Right lung (tissue), 2 donors: ENCODE measurements at regions not wholly inside any gene's neighbourhood (a gene's known extent, or its start where the extent isn't known, plus 50 kb on each side); places are given as distances from the start of the nearest gene placed in this dataset.

Experiments used
- DNase-seq, 2 donors: peaks; one replicate each; pipeline ENCODE4 v3.0.0-alpha.2; 2013

DNA sequence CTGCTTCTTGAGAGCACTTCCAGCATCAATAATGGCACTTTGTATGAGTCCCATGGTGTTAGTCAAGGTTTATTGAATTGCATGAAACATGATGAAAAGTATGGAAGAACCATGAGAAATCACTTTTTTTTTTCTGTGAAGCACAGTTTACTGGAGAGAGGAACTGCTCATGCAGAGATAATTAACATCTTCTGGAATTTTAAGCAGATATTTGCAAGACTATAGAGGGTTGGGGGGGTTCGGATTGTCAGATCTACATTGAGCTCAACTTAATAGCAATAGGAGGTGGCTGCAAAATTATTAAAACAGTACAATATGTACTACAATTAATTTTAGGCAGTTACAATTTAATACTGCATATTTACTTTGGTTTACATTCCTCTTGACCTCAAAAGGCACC, 204.4 kb upstream of the CDH10 start:
- no peak for DNase-seq

DNA sequence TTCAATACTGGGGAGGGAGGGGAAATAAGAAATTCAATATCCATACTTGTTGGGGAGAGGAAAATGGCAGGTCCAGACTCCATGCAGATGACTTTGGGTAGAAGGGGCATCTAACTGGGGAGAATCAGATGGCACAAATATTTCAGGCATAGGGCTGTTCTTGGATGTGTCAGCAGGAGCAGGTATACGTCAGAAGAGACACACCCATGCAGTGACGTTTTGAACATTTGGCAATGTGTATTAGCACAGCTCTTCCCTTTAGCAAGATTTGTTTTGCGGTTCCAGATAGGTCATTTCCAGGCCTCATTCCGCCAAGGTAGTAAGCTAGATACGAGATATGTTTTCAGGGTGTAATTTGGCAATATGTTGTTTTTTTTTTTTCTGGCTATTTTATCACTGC, 187.2 kb upstream of the CDH10 start:
- no peak for DNase-seq

DNA sequence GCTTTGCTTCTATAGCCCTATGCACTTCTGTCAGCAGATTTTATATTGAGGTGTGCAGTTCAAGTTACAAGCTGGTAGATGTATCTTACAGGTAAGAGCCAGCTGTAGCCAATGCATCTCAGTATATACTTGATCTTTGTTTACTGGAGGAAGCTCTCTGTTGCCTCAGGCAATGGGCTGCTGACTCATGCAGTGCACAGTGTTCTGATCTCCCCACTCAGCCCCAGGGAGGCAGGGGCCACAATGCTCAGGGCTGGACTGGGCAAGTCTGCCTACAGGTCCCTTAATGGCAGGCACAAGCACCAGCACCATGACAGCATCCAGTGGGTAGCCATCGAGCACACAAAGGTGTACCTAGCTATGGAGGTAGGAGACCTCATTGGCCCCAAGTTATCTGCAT, 178.8 kb upstream of the CDH10 start:
- no peak for DNase-seq

DNA sequence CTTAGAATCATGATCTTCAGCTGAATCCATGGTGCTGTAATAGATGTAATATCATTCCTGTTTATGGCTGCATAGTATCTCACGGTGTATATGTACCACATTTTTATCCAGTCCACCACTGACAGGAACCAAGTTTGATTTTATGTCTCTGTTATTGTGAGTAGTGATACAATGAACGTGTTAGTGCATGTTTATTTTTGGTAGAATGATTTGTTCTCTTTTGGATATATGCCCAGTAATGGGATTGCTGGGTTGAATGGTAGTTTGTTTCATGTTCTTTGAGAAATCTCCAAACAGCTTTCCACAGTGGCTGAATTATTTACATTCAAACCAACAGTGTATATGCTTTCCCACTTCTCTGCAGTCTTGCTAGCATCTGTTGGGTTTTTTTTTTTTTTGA, 175.1 kb upstream of the CDH10 start:
- DNase-seq = no peak

DNA sequence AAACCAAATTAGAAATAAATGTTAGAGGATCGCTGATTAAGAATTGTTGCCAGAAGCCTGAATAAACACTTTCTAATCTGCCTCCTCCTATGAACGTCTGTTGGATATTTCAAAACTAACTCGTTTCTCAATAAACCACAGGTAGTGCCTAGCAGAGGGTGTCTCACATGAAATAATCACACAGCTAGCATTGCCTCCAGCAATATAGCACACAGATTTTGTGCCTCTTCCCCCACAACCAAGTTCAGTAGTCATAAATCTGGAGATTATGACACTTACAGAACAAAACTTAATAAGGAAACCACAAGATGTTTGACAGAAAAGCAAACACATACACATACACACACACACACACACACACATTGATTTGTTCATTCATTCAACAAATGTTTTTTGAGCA, 173.2 kb upstream of the CDH10 start:
- DNase-seq = no peak

DNA sequence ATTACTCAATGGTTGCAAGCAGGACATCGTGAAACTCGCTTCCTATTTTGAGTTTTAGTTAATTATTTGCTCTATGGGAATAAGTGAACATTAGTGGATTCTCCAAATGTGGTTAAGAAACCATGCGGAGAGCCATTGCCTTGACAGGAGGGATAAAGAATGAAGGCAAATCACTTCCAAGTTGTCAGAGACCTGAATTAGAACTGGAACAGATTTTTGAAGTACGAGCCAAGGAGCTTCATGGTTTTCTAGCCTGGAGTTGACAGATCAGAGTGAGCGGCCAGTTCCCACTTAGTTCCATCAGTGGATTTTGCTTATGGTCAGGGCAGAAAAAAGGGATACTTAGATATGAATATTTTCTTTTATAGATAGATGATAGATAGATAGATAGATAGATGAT, 171.4 kb upstream of the CDH10 start:
- DNase-seq = no peak

DNA sequence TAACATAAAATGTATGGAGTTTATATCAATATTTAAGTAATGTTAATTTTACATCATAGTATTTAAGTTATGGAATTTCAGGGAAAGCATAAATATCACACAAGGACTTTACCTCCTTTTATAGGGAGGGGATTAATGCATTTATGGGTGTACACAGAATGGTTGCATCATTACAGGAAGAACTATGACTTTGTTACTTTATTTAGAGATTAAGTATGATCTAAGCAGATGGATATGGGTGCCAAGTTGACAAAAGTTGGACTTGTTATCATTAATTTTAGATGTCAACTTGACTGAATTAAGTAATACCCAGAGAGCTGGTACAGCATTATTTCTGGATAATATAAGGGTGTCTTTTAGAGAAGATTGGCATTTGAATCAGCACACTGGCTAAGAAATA, 160.5 kb upstream of the CDH10 start:
- no peak for DNase-seq

DNA sequence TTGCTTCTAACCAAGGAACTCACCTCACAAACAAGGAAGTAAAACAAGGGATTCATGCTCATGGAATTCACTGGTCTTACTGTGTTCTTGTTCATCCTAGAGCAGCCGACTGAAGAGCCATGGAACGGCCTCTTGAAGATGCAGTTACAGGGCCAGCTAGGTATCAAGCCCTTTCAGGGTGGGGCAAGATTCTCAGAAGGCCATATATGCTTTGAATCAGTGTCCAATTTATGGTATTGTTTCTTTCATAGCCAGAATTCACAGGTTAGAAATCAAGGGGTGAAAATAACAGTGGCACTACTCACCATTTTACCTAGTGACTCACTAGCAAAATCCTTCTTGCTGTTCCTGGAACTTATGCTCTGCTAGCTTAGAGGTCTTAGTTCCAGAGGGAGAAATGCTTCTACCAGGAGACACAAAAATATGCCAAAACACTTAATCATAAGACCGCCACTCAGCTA, 159.5 kb upstream of the CDH10 start:
- DNase-seq = no peak

DNA sequence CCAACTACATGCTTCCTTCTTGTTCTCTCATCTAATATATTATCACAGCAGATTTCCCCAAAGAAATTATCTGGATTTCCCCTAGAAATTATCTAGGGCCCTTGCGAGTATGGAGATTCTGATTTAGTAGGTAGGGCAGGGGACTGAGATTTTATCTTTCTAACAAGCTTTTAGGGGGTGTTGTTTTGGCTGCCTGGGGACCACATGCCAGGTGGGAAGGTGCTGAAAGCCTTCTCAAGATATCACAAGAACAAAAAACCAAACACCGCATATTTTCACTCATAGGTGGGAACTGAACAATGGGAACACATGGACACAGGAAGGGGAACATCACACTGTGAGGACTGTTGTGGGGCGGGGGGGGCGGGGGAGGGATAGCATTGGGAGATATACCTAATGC, 146.5 kb upstream of the CDH10 start:
- no peak for DNase-seq

DNA sequence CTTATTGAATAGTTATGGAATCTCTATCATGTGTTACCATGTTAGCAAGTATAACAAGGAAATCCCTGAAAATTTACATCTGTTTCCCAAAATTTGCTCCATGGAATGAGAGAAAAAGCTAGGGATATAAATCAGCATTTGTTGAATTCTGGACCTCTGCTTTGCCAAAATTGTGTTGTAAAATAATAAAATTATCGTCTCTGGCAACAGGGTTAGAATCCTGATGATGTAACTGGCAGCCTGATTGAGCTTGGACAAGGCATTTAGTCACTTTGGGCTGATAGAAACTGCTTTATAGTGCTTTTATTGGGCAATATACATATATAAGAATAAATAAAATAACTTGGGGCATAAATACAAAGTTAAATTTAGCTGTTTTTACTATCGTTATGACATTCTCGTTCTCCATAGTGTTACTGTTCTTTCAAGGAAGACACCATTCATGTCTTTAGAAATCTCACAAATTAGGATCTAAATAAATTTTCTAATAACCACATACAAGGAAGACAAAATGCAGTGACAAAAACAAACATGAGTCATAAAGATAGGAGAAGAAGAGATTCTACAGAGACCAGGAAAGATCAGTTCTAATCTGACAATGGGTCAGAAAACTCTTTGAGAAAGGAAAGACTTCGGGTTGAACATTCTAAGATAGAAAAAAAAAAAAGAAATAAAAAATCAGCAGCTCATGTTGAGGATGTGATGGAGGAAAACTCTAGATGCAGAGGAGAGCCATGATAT, 145.0 kb upstream of the CDH10 start:
- DNase-seq = no peak

DNA sequence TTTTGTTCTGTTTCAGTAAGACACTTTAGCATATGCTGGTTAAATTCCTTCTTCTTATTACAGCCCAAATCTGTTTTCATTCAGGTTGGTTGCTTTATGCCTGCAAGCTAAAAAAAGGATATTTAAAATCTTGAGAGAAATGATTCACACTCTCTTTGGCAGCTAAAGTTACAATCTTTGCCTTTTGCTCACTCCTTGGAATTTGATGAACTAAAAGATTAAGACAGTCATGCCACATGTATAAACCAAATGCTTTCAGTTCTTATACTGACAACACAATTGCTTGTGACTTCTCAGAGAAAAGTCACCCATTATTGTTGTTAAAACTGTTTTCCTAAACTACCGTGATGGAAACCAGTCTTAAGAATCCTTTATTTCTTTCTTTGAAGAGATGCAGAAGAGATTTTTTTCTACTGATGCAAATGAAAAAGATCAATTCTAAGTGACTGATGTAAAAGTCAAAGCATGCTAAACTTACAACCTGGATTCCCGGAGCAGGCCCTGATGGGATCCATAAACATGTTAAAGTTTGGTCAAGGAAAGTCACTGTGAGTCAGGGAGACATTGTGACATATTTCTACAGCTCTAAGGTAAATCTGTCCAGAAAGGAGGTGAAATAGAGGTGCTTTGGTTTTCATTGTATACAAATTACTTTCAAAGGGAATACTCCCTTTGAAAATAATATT, 144.2 kb upstream of the CDH10 start:
- DNase-seq = no peak

DNA sequence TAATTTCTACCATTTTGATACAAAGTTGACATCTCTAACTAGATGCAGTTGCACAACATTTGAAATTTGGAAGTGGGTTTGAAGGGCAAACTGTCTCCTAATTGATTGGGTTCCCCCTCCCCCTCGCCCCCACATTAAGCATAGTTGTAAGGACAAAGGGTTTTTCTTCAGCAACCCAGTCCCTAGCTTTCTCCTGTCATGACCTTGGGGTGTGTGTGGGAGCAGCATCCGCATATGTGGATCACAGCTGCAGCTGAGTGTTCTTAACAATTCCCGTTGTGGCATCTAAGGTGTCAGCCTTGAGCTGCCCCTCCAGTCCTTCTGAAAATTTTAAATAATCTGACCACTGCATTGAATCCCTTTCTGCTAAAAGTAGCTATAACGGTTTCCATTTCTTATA, 141.3 kb upstream of the CDH10 start:
- no peak for DNase-seq

DNA sequence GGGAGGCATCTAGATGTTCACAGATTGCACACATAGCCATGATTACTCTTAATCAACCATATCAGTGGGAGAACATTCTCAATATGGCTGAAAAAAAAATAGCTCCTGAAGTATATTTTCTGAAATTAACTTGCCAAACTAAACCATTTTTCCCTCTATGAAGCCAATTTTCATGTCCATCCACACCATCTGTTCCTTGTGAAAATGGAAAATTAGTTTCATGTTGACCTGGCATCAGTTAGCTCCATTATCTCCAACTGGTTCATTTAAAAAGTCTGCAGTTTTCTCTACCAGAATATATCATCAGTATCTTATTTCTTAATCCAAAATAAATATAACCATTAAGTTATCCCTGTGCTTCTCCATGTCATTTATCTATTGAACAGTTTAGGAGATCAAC, 138.8 kb upstream of the CDH10 start:
- no peak for DNase-seq

DNA sequence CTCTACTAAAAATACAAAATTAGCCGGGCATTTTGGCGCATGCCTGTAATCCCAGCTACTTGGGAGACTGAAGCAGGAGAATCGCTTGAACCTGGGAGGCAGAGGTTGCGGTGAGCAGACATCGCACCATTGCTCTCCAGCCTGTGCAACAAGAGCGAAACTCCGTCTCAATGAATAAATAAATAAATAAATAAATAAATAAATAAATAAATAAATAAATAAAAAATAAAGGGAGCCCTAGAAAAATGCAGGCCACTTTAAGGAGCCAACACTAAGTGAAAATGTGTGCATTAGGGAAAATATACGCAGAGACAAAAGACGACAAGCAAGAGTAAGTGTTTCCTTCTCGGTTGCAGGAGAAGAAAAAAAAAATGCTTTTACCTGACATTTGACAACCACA, 132.6 kb upstream of the CDH10 start:
- DNase-seq = no peak

DNA sequence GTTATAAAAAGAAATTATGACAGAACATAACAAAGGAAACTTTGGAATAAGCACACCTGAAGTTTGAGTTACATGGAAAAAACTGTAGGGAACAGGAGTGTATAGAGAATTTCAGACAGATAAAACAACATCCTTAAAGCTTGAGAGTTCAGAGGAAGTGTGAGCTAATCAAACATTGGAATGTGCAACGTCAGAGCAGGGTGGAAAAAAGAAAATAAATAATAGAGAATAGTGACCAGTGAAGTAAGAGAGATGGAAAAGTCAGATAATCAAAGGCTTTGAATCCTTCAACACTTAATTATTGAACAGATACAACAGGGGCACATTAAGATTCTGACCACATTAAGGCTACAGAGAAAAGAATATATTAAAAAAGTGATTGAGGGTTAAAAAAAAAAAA, 128.5 kb upstream of the CDH10 start:
- no peak for DNase-seq

DNA sequence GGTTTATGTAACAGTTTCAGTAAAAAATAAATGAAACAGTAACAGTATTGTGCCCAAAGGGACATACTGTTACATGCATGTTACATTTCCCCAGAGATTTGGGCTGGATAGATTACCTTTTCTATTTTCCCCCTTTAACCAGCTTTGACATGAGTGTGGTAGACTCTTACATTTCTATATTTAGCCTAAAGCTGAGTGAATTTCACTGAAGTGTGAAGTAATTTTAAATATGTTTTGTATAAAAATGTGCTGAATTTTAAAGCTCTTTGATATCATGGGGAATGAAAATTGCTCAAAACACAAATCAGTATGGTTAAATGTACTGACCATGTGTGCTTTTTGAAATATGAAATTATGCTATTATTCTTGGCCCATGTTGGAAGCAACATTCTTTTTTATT, 122.3 kb upstream of the CDH10 start:
- no peak for DNase-seq

DNA sequence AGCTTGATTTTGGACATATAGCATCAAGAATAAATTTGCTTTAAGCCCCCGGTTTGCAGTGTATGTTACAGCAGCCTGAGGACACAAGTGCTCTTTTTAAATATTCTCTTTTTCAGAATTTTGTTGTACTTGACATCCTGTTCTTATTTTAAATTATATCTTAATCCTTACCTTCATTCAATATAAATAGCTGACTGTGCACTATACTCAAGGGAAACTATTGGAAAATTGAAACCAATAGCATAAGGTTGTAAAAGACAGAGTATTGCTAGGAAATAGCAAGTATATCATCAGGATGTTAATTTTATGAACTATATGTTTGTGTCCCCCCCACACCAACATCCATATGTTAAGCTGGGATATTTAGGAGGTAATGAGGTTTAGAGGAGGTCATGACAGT, 120.4 kb upstream of the CDH10 start:
- no peak for DNase-seq

DNA sequence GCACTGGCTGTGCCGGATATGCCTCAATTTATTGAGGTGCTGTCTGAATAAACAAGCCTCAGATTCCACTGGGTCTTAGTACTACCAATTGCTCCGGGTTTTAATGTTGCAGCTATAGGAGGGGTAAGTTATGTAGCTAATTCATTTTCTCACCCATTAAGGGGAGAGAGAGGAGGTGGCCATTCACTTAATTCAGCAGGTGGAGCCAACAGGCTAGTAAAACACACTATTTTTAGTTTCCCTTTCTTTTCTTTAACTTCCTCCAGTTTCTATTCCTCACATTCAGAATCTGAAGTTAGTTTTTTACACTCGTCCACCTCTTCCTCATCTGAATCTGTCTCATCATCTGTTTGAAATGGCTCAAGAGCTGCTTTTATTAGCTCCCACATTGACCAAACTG, 105.6 kb upstream of the CDH10 start:
- DNase-seq = no peak

DNA sequence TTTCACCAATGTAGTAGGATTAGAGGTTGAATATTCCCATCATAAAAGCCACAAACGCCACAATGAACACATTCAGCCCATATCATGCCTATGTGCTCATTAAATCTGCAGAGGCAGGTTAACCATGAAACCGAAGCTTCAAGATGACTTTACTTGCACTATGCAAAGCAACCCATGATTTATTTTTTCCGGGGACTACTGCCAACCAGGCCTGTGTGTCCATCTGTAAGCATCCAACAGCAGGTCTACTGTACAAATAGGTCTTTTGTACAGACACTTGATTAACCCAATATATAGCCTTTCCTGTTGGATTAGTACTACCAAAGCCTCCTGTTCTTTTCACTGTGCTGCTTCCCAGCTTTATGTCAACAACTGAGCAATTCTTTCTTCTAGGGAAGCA, 104.9 kb upstream of the CDH10 start:
- no peak for DNase-seq

DNA sequence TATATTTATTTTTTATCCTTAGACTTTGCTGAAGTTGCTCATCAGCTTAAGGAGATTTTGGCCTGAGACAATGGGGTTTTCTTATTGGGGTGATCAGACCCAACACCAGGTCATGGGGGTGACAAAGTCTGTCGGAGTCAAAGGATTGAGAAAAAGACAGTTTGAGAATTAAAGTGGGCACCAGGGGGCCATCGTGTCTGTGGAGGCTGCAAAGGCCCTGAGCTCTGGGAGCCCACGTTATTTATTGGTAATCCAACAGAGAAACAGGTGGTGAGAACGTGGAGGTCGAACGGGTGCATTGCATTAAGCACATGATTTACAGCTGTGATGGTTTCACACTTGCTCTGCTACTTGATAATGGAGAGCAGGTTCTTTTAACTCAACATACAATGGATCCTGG, 102.5 kb upstream of the CDH10 start:
- DNase-seq = no peak

DNA sequence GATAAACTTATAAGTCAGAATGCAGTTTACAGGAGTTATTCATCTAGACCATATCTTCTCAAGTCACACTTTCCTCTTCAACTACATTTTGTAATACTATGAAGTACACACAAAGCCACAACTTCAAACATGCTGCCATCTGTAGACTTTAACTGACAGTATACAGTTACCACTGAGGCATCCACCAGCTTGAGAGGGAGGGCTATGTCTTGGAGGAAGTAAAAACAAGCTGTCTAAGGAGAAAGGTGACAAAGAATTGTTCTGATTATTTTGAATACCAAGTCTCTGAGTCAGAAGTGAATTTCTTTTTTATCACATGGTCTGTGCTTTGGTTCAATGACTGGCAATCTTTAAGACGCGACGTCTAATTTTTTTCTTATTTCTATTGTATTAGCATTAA, 97.6 kb upstream of the CDH10 start:
- DNase-seq = no peak

DNA sequence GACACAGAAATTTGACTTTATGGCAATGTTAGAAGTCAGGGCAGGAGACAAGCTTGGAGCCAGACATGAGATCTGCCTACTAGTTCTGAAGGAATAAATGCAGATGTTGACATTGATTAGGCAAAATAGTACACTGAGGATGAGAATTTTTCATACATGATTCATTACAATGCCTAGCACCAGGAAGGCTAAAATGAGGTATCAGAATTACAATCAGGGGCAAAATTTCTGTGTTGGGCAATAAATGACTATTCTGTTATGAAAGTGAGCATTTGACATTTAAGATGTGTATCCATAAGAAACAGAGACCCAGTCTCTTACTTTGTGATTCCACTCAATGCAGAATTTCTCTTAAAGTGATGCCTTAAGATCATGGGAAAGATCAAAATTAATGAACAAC, 92.4 kb upstream of the CDH10 start:
- DNase-seq = no peak

DNA sequence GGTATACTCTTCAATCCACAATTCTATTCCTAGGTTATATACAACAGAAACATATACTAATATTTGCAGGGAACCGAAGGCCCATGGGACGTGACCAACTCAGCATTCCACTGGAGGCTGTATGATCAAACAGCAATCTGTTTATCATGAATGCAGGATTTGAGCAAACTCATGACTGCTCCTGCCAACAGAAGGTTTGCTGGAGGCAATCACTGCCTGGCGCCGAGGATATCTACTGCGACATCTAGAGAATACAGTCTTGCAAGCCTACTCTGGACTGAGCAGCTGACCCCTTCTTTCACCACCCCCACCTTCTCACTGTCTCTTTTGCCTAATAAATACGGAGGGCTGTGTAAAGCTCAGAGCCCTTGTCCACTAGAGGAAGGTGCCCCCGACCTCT, 90.5 kb upstream of the CDH10 start:
- DNase-seq = no peak

DNA sequence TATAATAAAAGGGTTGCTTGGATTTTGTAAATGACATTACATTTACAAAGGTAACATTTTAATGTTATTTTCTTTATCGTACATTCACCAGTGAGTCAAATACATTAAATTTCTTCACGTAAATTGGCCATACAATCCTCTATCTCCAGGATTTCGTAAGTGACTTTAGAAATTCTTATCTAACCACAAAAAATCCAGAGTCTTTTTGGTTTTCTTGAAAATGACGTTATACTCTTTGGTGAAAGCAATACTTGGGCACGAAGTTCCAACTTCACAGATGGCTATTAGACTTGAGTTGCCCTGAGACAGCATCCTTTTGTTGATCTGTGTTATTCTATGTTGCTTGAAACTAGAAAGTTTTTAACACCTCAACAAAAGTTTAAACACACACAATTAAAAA, 87.4 kb upstream of the CDH10 start:
- DNase-seq = no peak
